ENCODE measurements at regions not wholly inside any gene's neighbourhood (a gene's known extent, or its start where the extent isn't known, plus 50 kb on each side); places are given as distances from the start of the nearest gene placed in this dataset.

DNA sequence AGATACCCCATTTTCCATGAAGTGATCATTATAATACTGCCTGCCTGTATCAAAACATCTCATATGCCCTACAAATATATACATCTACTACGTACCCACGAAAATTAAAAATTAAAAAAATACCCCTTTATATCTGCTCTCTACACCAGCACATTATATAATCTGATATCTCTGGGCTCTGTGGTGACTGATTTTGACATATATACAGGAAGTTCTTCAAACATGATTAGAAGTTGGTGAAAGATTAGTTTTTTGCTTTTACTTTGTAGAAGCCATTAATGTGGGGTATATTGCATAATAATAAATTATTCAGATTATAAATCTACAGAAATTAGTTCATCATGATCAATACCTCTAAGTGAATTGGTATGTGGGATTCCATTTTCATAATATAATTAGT, 126.7 kb upstream of the MDM1 start:
- TF ChIP-seq, protein P1, sequence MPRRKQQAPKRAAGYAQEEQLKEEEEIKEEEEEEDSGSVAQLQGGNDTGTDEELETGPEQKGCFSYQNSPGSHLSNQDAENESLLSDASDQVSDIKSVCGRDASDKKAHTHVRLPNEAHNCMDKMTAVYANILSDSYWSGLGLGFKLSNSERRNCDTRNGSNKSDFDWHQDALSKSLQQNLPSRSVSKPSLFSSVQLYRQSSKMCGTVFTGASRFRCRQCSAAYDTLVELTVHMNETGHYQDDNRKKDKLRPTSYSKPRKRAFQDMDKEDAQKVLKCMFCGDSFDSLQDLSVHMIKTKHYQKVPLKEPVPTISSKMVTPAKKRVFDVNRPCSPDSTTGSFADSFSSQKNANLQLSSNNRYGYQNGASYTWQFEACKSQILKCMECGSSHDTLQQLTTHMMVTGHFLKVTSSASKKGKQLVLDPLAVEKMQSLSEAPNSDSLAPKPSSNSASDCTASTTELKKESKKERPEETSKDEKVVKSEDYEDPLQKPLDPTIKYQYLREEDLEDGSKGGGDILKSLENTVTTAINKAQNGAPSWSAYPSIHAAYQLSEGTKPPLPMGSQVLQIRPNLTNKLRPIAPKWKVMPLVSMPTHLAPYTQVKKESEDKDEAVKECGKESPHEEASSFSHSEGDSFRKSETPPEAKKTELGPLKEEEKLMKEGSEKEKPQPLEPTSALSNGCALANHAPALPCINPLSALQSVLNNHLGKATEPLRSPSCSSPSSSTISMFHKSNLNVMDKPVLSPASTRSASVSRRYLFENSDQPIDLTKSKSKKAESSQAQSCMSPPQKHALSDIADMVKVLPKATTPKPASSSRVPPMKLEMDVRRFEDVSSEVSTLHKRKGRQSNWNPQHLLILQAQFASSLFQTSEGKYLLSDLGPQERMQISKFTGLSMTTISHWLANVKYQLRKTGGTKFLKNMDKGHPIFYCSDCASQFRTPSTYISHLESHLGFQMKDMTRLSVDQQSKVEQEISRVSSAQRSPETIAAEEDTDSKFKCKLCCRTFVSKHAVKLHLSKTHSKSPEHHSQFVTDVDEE (CRISPR knock-in tag; IDR thresholded peaks at IDR 0.05) = no peak
- no peak for TF ChIP-seq TCF4 (CRISPR knock-in tag; IDR thresholded peaks at IDR 0.05; ENCODE audit: borderline replicate concordance)
- TF ChIP-seq ZNF70 (CRISPR knock-in tag; IDR thresholded peaks at IDR 0.05) = no peak
- TF ChIP-seq, protein P2, sequence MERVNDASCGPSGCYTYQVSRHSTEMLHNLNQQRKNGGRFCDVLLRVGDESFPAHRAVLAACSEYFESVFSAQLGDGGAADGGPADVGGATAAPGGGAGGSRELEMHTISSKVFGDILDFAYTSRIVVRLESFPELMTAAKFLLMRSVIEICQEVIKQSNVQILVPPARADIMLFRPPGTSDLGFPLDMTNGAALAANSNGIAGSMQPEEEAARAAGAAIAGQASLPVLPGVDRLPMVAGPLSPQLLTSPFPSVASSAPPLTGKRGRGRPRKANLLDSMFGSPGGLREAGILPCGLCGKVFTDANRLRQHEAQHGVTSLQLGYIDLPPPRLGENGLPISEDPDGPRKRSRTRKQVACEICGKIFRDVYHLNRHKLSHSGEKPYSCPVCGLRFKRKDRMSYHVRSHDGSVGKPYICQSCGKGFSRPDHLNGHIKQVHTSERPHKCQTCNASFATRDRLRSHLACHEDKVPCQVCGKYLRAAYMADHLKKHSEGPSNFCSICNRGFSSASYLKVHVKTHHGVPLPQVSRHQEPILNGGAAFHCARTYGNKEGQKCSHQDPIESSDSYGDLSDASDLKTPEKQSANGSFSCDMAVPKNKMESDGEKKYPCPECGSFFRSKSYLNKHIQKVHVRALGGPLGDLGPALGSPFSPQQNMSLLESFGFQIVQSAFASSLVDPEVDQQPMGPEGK (CRISPR knock-in tag; IDR thresholded peaks at IDR 0.05; ENCODE audit: borderline replicate concordance) = no peak
- TF ChIP-seq TOX (CRISPR knock-in tag; IDR thresholded peaks at IDR 0.05; ENCODE audit: borderline replicate concordance) = no peak
- TF ChIP-seq, protein P3, sequence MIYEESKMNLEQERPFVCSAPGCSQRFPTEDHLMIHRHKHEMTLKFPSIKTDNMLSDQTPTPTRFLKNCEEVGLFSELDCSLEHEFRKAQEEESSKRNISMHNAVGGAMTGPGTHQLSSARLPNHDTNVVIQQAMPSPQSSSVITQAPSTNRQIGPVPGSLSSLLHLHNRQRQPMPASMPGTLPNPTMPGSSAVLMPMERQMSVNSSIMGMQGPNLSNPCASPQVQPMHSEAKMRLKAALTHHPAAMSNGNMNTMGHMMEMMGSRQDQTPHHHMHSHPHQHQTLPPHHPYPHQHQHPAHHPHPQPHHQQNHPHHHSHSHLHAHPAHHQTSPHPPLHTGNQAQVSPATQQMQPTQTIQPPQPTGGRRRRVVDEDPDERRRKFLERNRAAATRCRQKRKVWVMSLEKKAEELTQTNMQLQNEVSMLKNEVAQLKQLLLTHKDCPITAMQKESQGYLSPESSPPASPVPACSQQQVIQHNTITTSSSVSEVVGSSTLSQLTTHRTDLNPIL (CRISPR knock-in tag; IDR thresholded peaks at IDR 0.05; ENCODE audit: low read depth) = no peak
- no peak for TF ChIP-seq ISL1 (CRISPR knock-in tag; IDR thresholded peaks at IDR 0.05)
- TF ChIP-seq GLIS3 (CRISPR knock-in tag; IDR thresholded peaks at IDR 0.05) = no peak
- no peak for TF ChIP-seq RARB (CRISPR knock-in tag; IDR thresholded peaks at IDR 0.05)
- TF ChIP-seq, protein P4, sequence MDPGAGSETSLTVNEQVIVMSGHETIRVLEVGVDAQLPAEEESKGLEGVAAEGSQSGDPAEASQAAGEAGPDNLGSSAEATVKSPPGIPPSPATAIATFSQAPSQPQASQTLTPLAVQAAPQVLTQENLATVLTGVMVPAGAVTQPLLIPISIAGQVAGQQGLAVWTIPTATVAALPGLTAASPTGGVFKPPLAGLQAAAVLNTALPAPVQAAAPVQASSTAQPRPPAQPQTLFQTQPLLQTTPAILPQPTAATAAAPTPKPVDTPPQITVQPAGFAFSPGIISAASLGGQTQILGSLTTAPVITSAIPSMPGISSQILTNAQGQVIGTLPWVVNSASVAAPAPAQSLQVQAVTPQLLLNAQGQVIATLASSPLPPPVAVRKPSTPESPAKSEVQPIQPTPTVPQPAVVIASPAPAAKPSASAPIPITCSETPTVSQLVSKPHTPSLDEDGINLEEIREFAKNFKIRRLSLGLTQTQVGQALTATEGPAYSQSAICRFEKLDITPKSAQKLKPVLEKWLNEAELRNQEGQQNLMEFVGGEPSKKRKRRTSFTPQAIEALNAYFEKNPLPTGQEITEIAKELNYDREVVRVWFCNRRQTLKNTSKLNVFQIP (CRISPR knock-in tag; IDR thresholded peaks at IDR 0.05; ENCODE audit: borderline replicate concordance, low read depth) = no peak
- TF ChIP-seq ESRRG (CRISPR knock-in tag; IDR thresholded peaks at IDR 0.05) = no peak
